Natural killer cell (primary cell): ENCODE measurements at regions not wholly inside any gene's neighbourhood (a gene's known extent, or its start where the extent isn't known, plus 50 kb on each side); places are given as distances from the start of the nearest gene placed in this dataset.

Source experiments
- ATAC-seq, 3 donors: fragments of 150-1000 bp in 2 of 3; fragments of 200-7000 bp in 1 of 3; cut with Tn5 transposase; 1 replicate in 1 of 3; 2 replicates in 2 of 3; pipeline ENCODE4 v1.10.0; 2021; ENCODE audit warnings: mild to moderate bottlenecking in 2 of 3, moderate library complexity in 2 of 3
- DNase-seq, 2 donors: peaks; one replicate each; pipeline versions ENCODE4 v3.0.0 to v3.0.0-alpha.2; 2013 to 2021; ENCODE audit warnings: mixed read lengths in 1 of 2
- H3K27ac ChIP-seq: one replicate; pipeline ENCODE4 v1.5.1; 2013; ENCODE audit warnings: mild to moderate bottlenecking, low read length
- H3K27me3 ChIP-seq: one replicate; pipeline ENCODE4 v1.6.1; 2013; ENCODE audit warnings: low read length; ENCODE audit not compliant: control insufficient read depth, insufficient read depth
- H3K36me3 ChIP-seq: one replicate; pipeline ENCODE4 v1.6.1; 2013; ENCODE audit warnings: low read length; ENCODE audit not compliant: control insufficient read depth, insufficient read depth
- H3K4me1 ChIP-seq: one replicate; pipeline ENCODE4 v1.6.1; 2013; ENCODE audit warnings: low read length; ENCODE audit not compliant: control insufficient read depth, insufficient read depth
- H3K4me3 ChIP-seq: one replicate; pipeline ENCODE4 v1.5.1; 2013; ENCODE audit warnings: low read length
- H3K9me3 ChIP-seq: one replicate; pipeline ENCODE4 v1.6.1; 2013; ENCODE audit warnings: low read length; ENCODE audit not compliant: control insufficient read depth, insufficient read depth
- H3K27ac Mint-ChIP-seq, 2 donors: one replicate each; pipeline ENCODE4 v1.8.0; 2022; ENCODE audit warnings: mild to moderate bottlenecking in 2 of 2, mixed read lengths in 2 of 2, moderate library complexity in 1 of 2
- H3K27me3 Mint-ChIP-seq, 2 donors: one replicate each; pipeline ENCODE4 v1.8.0; 2022; ENCODE audit warnings: low read depth in 2 of 2, mixed read lengths in 2 of 2
- H3K36me3 Mint-ChIP-seq: one replicate; pipeline ENCODE4 v1.8.0; 2022; ENCODE audit warnings: mixed read lengths
- H3K4me1 Mint-ChIP-seq, 2 donors: one replicate each; pipeline ENCODE4 v1.8.0; 2022; ENCODE audit warnings: mixed read lengths in 2 of 2
- H3K4me3 Mint-ChIP-seq: one replicate; pipeline ENCODE4 v1.8.0; 2022; ENCODE audit warnings: mild to moderate bottlenecking, moderate library complexity, mixed read lengths
- H3K9me3 Mint-ChIP-seq, 2 donors: one replicate each; pipeline ENCODE4 v1.8.0; 2022; ENCODE audit warnings: mixed read lengths in 2 of 2
- CTCF ChIP-seq: fragments of 200-600 bp; IDR thresholded peaks from one replicate; pipeline ENCODE4 v1.8.0; 2022; ENCODE audit warnings: antibody characterized with exemption
- WGBS: methylation state at CpG from one replicate; pipeline ENCODE4 v1.1.7; 2013; ENCODE audit warnings: missing lambda C conversion rate; ENCODE audit not compliant: insufficient coverage; 5-methylcytosine and 5-hydroxymethylcytosine counted together
- intact Hi-C: fragments of 100-400 bp; cut with micrococcal nuclease; formaldehyde crosslinking; loops from one replicate; pipeline ENCODE4 v1.14.2; 2022

- Histone ChIP-seq H3K9me3 (no peaks in the 10 kb centered on the region), H3K27ac (no peak overlapping the region), H3K4me3 (no peak overlapping the region), H3K4me1 (no peaks in the 10 kb centered on the region), H3K27me3 (no peaks in the 10 kb centered on the region), H3K36me3 (no peaks in the 10 kb centered on the region)
- intact Hi-C loops, result no loop called here
- 100% methylated on average over 2 of the region's 2 CpGs for WGBS
- DNase-seq (no peak), ATAC-seq (no peak)
- TF ChIP-seq CTCF, result no peak
- H3K36me3 Mint-ChIP-seq, result no peaks in the 10 kb centered on the region
- H3K27me3 Mint-ChIP-seq, result no peaks in the 10 kb centered on the region
- no peak overlapping the region for H3K4me3 Mint-ChIP-seq
- peaks cover 5 to 6% of the 10 kb centered on the region in 2 donors for H3K9me3 Mint-ChIP-seq
- no peaks in the 10 kb centered on the region for H3K4me1 Mint-ChIP-seq
- H3K27ac Mint-ChIP-seq, result no peak overlapping the region
Measured at GRCh38 chr1:218624052-218624451, 278.9 kb downstream of the TGFB2 start.

- Histone ChIP-seq H3K4me3 (no peak overlapping the region), H3K27me3 (no peaks in the 10 kb centered on the region), H3K4me1 (no peaks in the 10 kb centered on the region), H3K27ac (no peak overlapping the region), H3K9me3 (no peaks in the 10 kb centered on the region), H3K36me3 (no peaks in the 10 kb centered on the region)
- no peak for TF ChIP-seq CTCF
- no peaks in the 10 kb centered on the region for H3K4me1 Mint-ChIP-seq
- no peak overlapping the region for H3K27ac Mint-ChIP-seq
- H3K27me3 Mint-ChIP-seq, result no peaks in the 10 kb centered on the region
- DNase-seq (no peak), ATAC-seq (no peak)
- no peaks in the 10 kb centered on the region for H3K36me3 Mint-ChIP-seq
- WGBS, result 36% methylated on average over 2 of the region's 2 CpGs
- no peak overlapping the region for H3K4me3 Mint-ChIP-seq
- intact Hi-C loops, result no loop called here
- H3K9me3 Mint-ChIP-seq, result peaks cover 7 to 11% of the 10 kb centered on the region in 2 donors
Measured at GRCh38 chr1:218625393-218625792, 280.3 kb downstream of the TGFB2 start.

- peaks cover 15 to 24% of the 10 kb centered on the region in 2 donors for H3K9me3 Mint-ChIP-seq
- DNase-seq, result no peak
- Histone ChIP-seq H3K4me1 (no peaks in the 10 kb centered on the region), H3K27me3 (no peaks in the 10 kb centered on the region), H3K36me3 (no peaks in the 10 kb centered on the region), H3K9me3 (peaks cover 6% of the 10 kb centered on the region), H3K4me3 (no peak overlapping the region), H3K27ac (no peak overlapping the region)
- H3K27ac Mint-ChIP-seq, result no peak overlapping the region
- WGBS, result 84% methylated on average over 8 of the region's 9 CpGs
- H3K27me3 Mint-ChIP-seq, result no peaks in the 10 kb centered on the region
- intact Hi-C loops, result no loop called here
- TF ChIP-seq CTCF, result no peak
- ATAC-seq, result no peak
- no peaks in the 10 kb centered on the region for H3K4me1 Mint-ChIP-seq
- H3K4me3 Mint-ChIP-seq, result no peak overlapping the region
- H3K36me3 Mint-ChIP-seq, result peaks cover 7% of the 10 kb centered on the region
Measured at GRCh38 chr1:218633238-218633988, 288.3 kb downstream of the TGFB2 start.

GRCh38 chr1:218634212-218634611 lies 289.1 kb downstream of the TGFB2 start:
- no peak for ATAC-seq
- Histone ChIP-seq H3K36me3 (no peaks in the 10 kb centered on the region), H3K4me3 (no peak overlapping the region), H3K9me3 (peaks cover 6% of the 10 kb centered on the region), H3K4me1 (no peaks in the 10 kb centered on the region), H3K27me3 (no peaks in the 10 kb centered on the region), H3K27ac (no peak overlapping the region)
- no peaks in the 10 kb centered on the region for H3K27me3 Mint-ChIP-seq
- peaks cover 7% of the 10 kb centered on the region for H3K36me3 Mint-ChIP-seq
- H3K27ac Mint-ChIP-seq, result no peak overlapping the region
- no peak for TF ChIP-seq CTCF
- no peak for DNase-seq
- peaks cover 15 to 27% of the 10 kb centered on the region in 2 donors for H3K9me3 Mint-ChIP-seq
- intact Hi-C loops, result no loop called here
- 83% methylated on average over 4 of the region's 4 CpGs for WGBS
- H3K4me1 Mint-ChIP-seq, result no peaks in the 10 kb centered on the region
- H3K4me3 Mint-ChIP-seq, result no peak overlapping the region
